H9 (cell line): ENCODE measurements at regions not wholly inside any gene's neighbourhood (a gene's known extent, or its start where the extent isn't known, plus 50 kb on each side); places are given as distances from the start of the nearest gene placed in this dataset.

Experiments
- DNase-seq: peaks from one replicate; pipeline ENCODE4 v3.0.0-alpha.2; 2017
- H2AFZ ChIP-seq: one replicate; pipeline ENCODE4 v1.6.1; 2013; ENCODE audit warnings: mild to moderate bottlenecking, low read length, control low read depth, moderate library complexity
- H2AK5ac ChIP-seq: 2 replicates; pipeline ENCODE4 v1.6.1; 2013; ENCODE audit warnings: low read length, control low read depth, mixed read lengths; ENCODE audit not compliant: insufficient read length
- H2BK120ac ChIP-seq: one replicate; pipeline ENCODE4 v1.6.1; 2013; ENCODE audit warnings: low read depth, mild to moderate bottlenecking, low read length, control low read depth, inconsistent platforms; ENCODE audit not compliant: poor library complexity, severe bottlenecking
- H2BK12ac ChIP-seq: 2 replicates; pipeline ENCODE4 v1.6.1; 2013; ENCODE audit warnings: low read length, control low read depth, mixed read lengths, low read depth; ENCODE audit not compliant: insufficient read length
- H2BK15ac ChIP-seq: 2 replicates; pipeline ENCODE4 v1.6.1; 2013; ENCODE audit warnings: low read depth, low read length, control low read depth
- H2BK20ac ChIP-seq: one replicate; pipeline ENCODE4 v1.6.1; 2013; ENCODE audit warnings: low read depth, mild to moderate bottlenecking, low read length, control low read depth, inconsistent platforms; ENCODE audit not compliant: poor library complexity, severe bottlenecking
- H2BK5ac ChIP-seq: 2 replicates; pipeline ENCODE4 v1.6.1; 2013; ENCODE audit warnings: low read length, control low read depth, mixed read lengths; ENCODE audit not compliant: insufficient read length
- H3K14ac ChIP-seq: 2 replicates; pipeline ENCODE4 v1.6.1; 2013; ENCODE audit warnings: low read length, control low read depth; ENCODE audit not compliant: insufficient read depth
- H3K18ac ChIP-seq: 2 replicates; pipeline ENCODE4 v1.6.1; 2013; ENCODE audit warnings: low read depth, mild to moderate bottlenecking, mixed read lengths, low read length, control low read depth; ENCODE audit not compliant: insufficient read length
- H3K23ac ChIP-seq: 2 replicates; pipeline ENCODE4 v1.6.1; 2013; ENCODE audit warnings: low read length, control low read depth, mixed read lengths, low read depth; ENCODE audit not compliant: insufficient read length
- H3K23me2 ChIP-seq: 2 replicates; pipeline ENCODE4 v1.6.1; 2013; ENCODE audit warnings: low read depth, mild to moderate bottlenecking, mixed read lengths, low read length, control low read depth; ENCODE audit not compliant: insufficient read length, poor library complexity, severe bottlenecking
- H3K27ac ChIP-seq: 2 replicates; pipeline ENCODE4 v1.5.1; 2013; ENCODE audit warnings: low read length, control low read depth, mixed read lengths, low read depth; ENCODE audit not compliant: insufficient read length
- H3K27me3 ChIP-seq: 2 replicates; pipeline ENCODE4 v1.6.1; 2013; ENCODE audit warnings: low read length, control low read depth, inconsistent platforms; ENCODE audit not compliant: insufficient read depth
- H3K4ac ChIP-seq: 2 replicates; pipeline ENCODE4 v1.6.1; 2013; ENCODE audit warnings: low read depth, mild to moderate bottlenecking, control low read depth, inconsistent platforms, low read length, moderate library complexity
- H3K4me1 ChIP-seq: 2 replicates; pipeline ENCODE4 v1.6.1; 2013; ENCODE audit warnings: low read length, control low read depth, inconsistent platforms; ENCODE audit not compliant: insufficient read depth
- H3K4me2 ChIP-seq: 2 replicates; pipeline ENCODE4 v1.6.1; 2013; ENCODE audit warnings: low read length, control low read depth, mixed read lengths; ENCODE audit not compliant: insufficient read length, insufficient read depth
- H3K56ac ChIP-seq: 2 replicates; pipeline ENCODE4 v1.6.1; 2013; ENCODE audit warnings: low read depth, mild to moderate bottlenecking, mixed read lengths, low read length, control low read depth; ENCODE audit not compliant: insufficient read length
- H3K79me1 ChIP-seq: 2 replicates; pipeline ENCODE4 v1.6.1; 2013; ENCODE audit warnings: low read depth, mild to moderate bottlenecking, moderate library complexity, low read length, control low read depth, inconsistent platforms; ENCODE audit not compliant: insufficient read depth, poor library complexity, severe bottlenecking
- H3K79me2 ChIP-seq: 2 replicates; pipeline ENCODE4 v1.6.1; 2013; ENCODE audit warnings: low read length, control low read depth, inconsistent platforms; ENCODE audit not compliant: insufficient read depth
- H3K9ac ChIP-seq: 2 replicates; pipeline ENCODE4 v1.6.1; 2013; ENCODE audit warnings: low read length, control low read depth, mixed read lengths; ENCODE audit not compliant: insufficient read length; ENCODE audit errors: extremely low read depth
- H3K9me3 ChIP-seq: one replicate; pipeline ENCODE4 v1.6.1; 2013; ENCODE audit warnings: low read depth, low read length, inconsistent platforms; ENCODE audit not compliant: control insufficient read depth
- H3T11ph ChIP-seq: one replicate; pipeline ENCODE4 v1.6.1; 2013; ENCODE audit warnings: mild to moderate bottlenecking, low read length, control low read depth, inconsistent platforms
- H4K20me1 ChIP-seq: one replicate; pipeline ENCODE4 v1.6.1; 2013; ENCODE audit not compliant: control insufficient read depth, insufficient read length, insufficient read depth
- H4K5ac ChIP-seq: 2 replicates; pipeline ENCODE4 v1.6.1; 2013; ENCODE audit warnings: low read depth, mild to moderate bottlenecking, mixed read lengths, low read length, control low read depth; ENCODE audit not compliant: insufficient read length
- H4K8ac ChIP-seq: replicated peaks from 2 replicates; pipeline ENCODE4 v1.6.1; 2013; ENCODE audit warnings: low read length, control low read depth, mixed read lengths, low read depth; ENCODE audit not compliant: insufficient read length
- H4K91ac ChIP-seq: 2 replicates; pipeline ENCODE4 v1.6.1; 2013; ENCODE audit warnings: low read depth, mild to moderate bottlenecking, moderate library complexity, mixed read lengths, low read length, control low read depth; ENCODE audit not compliant: insufficient read length
- H3K27ac Mint-ChIP-seq, 3 experiments: 2 replicates in 2 of 3; 3 replicates in 1 of 3; pipeline ENCODE4 v1.8.0; 2020 to 2021; ENCODE audit warnings: mixed read lengths in 3 of 3, mild to moderate bottlenecking in 1 of 3, moderate library complexity in 1 of 3
- H3K27me3 Mint-ChIP-seq: 2 replicates; pipeline ENCODE4 v1.8.0; 2021; ENCODE audit warnings: low read depth, mild to moderate bottlenecking, moderate library complexity, mixed read lengths
- H3K36me3 Mint-ChIP-seq, 3 experiments: 2 replicates in 2 of 3; 3 replicates in 1 of 3; pipeline ENCODE4 v1.8.0; 2020 to 2021; ENCODE audit warnings: low read depth in 3 of 3, mixed read lengths in 3 of 3; ENCODE audit not compliant: insufficient read depth in 1 of 3
- H3K4me1 Mint-ChIP-seq, 2 experiments: 2 replicates each; pipeline ENCODE4 v1.8.0; 2020; ENCODE audit warnings: mixed read lengths in 2 of 2
- H3K4me3 Mint-ChIP-seq, 2 experiments: 2 replicates in 1 of 2; 3 replicates in 1 of 2; pipeline ENCODE4 v1.8.0; 2020 to 2021; ENCODE audit warnings: mild to moderate bottlenecking in 2 of 2, mixed read lengths in 2 of 2, moderate library complexity in 1 of 2
- H3K9me3 Mint-ChIP-seq, 2 experiments: 2 replicates in 1 of 2; 3 replicates in 1 of 2; pipeline ENCODE4 v1.8.0; 2020; ENCODE audit warnings: mild to moderate bottlenecking in 2 of 2, mixed read lengths in 2 of 2, moderate library complexity in 1 of 2
- CTCF ChIP-seq: fragments of 200-600 bp; sonication (generic); conservative IDR thresholded peaks from 3 replicates; pipeline ENCODE4 v1.8.0; 2021; ENCODE audit warnings: antibody characterized with exemption, mild to moderate bottlenecking
- WGBS: extraction: QIAGEN DNeasy Blood & Tissue Kit; methylation state at CpG from one replicate; pipeline ENCODE4 v1.1.7; 2013; ENCODE audit warnings: missing lambda C conversion rate, low lambda C conversion rate, mixed read lengths; ENCODE audit not compliant: insufficient read length; ENCODE audit errors: extremely low coverage; 5-methylcytosine and 5-hydroxymethylcytosine counted together

GRCh38 chr20:18995455-18995854 is 181.9 kb downstream of the SCP2D1 start:
- Histone ChIP-seq H3K56ac (no peak overlapping the region), H3K18ac (no peak overlapping the region), H4K20me1 (no peaks in the 10 kb centered on the region), H2BK12ac (no peak overlapping the region), H3K4me2 (no peak overlapping the region), H3K9ac (no peak overlapping the region), H3K27me3 (no peaks in the 10 kb centered on the region), H3K79me2 (no peaks in the 10 kb centered on the region), H2BK15ac (no peak overlapping the region), H3K4me1 (no peaks in the 10 kb centered on the region), H3K9me3 (no peaks in the 10 kb centered on the region), H3K27ac (no peak overlapping the region), H3K4ac (no peak overlapping the region), H3T11ph (no peak overlapping the region), H3K23ac (no peak overlapping the region), H2BK120ac (no peak overlapping the region), H4K8ac (no peak overlapping the region), H2BK5ac (no peak overlapping the region), H4K5ac (no peak overlapping the region), H3K79me1 (no peaks in the 10 kb centered on the region), H2AFZ (no peak overlapping the region), H3K14ac (no peak overlapping the region), H2BK20ac (no peak overlapping the region), H3K23me2 (no peaks in the 10 kb centered on the region), H2AK5ac (no peak overlapping the region), H4K91ac (no peak overlapping the region)
- Mint-ChIP-seq H3K9me3 (peaks cover 12 to 15% of the 10 kb centered on the region in 2 experiments), H3K27me3 (peaks cover 2% of the 10 kb centered on the region), H3K36me3 (peaks cover 2 to 15% (median 7%) of the 10 kb centered on the region in 3 experiments; a peak in 5 of 7 replicates), H3K4me1 (peaks cover 5% of the 10 kb centered on the region in 2 experiments), H3K4me3 (no peak overlapping the region), H3K27ac (no peak overlapping the region)
- no peak for DNase-seq
- no peak for TF ChIP-seq CTCF
- WGBS, result no CpG with 5 or more reads among the region's 3 CpGs
